ENCODE measurements at regions not wholly inside any gene's neighbourhood (a gene's known extent, or its start where the extent isn't known, plus 50 kb on each side); places are given as distances from the start of the nearest gene placed in this dataset.

GRCh38 chr4:134567461-134567860, 365.9 kb upstream of the PABPC4L start:
- no peak overlapping the region for H3K4me3 ChIP-seq
- 86% methylated on average over 1 of the region's 1 CpG for WGBS
- no peaks in the 10 kb centered on the region for H3K27me3 ChIP-seq (replicated peaks; ENCODE audit: insufficient read depth)
- DNase-seq (ENCODE audit: low spot score): no peak
- H3K4me1 ChIP-seq (replicated peaks): no peaks in the 10 kb centered on the region
- no peak overlapping the region for H3K27ac ChIP-seq
- intact Hi-C loops (cut with DNase I): no loop called here
- TF ChIP-seq CTCF (IDR thresholded peaks at IDR 0.05) (no peak), POLR2A (IDR thresholded peaks at IDR 0.05) (no peak), POLR2AphosphoS5 (IDR thresholded peaks at IDR 0.05) (no peak)
- H3K36me3 ChIP-seq: no peaks in the 10 kb centered on the region
- no peaks in the 10 kb centered on the region for H3K9me3 ChIP-seq

GRCh38 chr4:134560728-134561127, 359.1 kb upstream of the PABPC4L start:
- H3K9me3 ChIP-seq: no peaks in the 10 kb centered on the region
- intact Hi-C loops (cut with DNase I): no loop called here
- no peak overlapping the region for H3K27ac ChIP-seq
- no peaks in the 10 kb centered on the region for H3K4me1 ChIP-seq (replicated peaks)
- DNase-seq (ENCODE audit: low spot score): no peak
- WGBS: 39% methylated on average over 3 of the region's 3 CpGs
- H3K27me3 ChIP-seq (replicated peaks; ENCODE audit: insufficient read depth): no peaks in the 10 kb centered on the region
- no peak for TF ChIP-seq POLR2A (IDR thresholded peaks at IDR 0.05)
- no peak for TF ChIP-seq POLR2AphosphoS5 (IDR thresholded peaks at IDR 0.05)
- TF ChIP-seq CTCF (IDR thresholded peaks at IDR 0.05): no peak
- H3K36me3 ChIP-seq: no peaks in the 10 kb centered on the region
- H3K4me3 ChIP-seq: no peak overlapping the region

GRCh38 chr4:134552063-134552462, 350.5 kb upstream of the PABPC4L start:
- no peak overlapping the region for H3K27ac ChIP-seq
- 57% methylated on average over 1 of the region's 1 CpG for WGBS
- intact Hi-C loops (cut with DNase I): no loop called here
- DNase-seq (ENCODE audit: low spot score): no peak
- H3K27me3 ChIP-seq (replicated peaks; ENCODE audit: insufficient read depth): no peaks in the 10 kb centered on the region
- TF ChIP-seq POLR2A (IDR thresholded peaks at IDR 0.05) (no peak), CTCF (IDR thresholded peaks at IDR 0.05) (no peak)
- H3K36me3 ChIP-seq: no peaks in the 10 kb centered on the region
- H3K4me1 ChIP-seq (replicated peaks): no peaks in the 10 kb centered on the region
- no peaks in the 10 kb centered on the region for H3K9me3 ChIP-seq
- H3K4me3 ChIP-seq: no peak overlapping the region

- no peaks in the 10 kb centered on the region for H3K36me3 ChIP-seq
- no peak overlapping the region for H3K4me3 ChIP-seq
- H3K4me1 ChIP-seq (replicated peaks): no peaks in the 10 kb centered on the region
- DNase-seq (ENCODE audit: low spot score): no peak
- H3K9me3 ChIP-seq: no peaks in the 10 kb centered on the region
- no peak overlapping the region for H3K27ac ChIP-seq
- H3K27me3 ChIP-seq (replicated peaks; ENCODE audit: insufficient read depth): no peaks in the 10 kb centered on the region
- WGBS: 80% methylated on average over 2 of the region's 2 CpGs
- TF ChIP-seq CTCF (IDR thresholded peaks at IDR 0.05) (no peak), POLR2A (IDR thresholded peaks at IDR 0.05) (no peak), POLR2AphosphoS5 (IDR thresholded peaks at IDR 0.05) (no peak)
- intact Hi-C loops (cut with DNase I): no loop called here
Measured at GRCh38 chr4:134551348-134551747, 349.8 kb upstream of the PABPC4L start.

- TF ChIP-seq POLR2AphosphoS5 (IDR thresholded peaks at IDR 0.05): no peak
- TF ChIP-seq CTCF (IDR thresholded peaks at IDR 0.05): no peak
- TF ChIP-seq POLR2A (IDR thresholded peaks at IDR 0.05): no peak
- DNase-seq (ENCODE audit: low spot score): no peak
- H3K36me3 ChIP-seq: no peaks in the 10 kb centered on the region
- H3K4me3 ChIP-seq: no peak overlapping the region
- H3K27me3 ChIP-seq (replicated peaks; ENCODE audit: insufficient read depth): no peaks in the 10 kb centered on the region
- no peak overlapping the region for H3K27ac ChIP-seq
- no peaks in the 10 kb centered on the region for H3K4me1 ChIP-seq (replicated peaks)
- no peaks in the 10 kb centered on the region for H3K9me3 ChIP-seq
- intact Hi-C loops (cut with DNase I): no loop called here
Measured at GRCh38 chr4:134548052-134548628, 346.6 kb upstream of the PABPC4L start.

Measured in prostate gland (tissue), 2 donors.